Stimulated activated CD8-positive, alpha-beta memory T cell treated with anti-CD3 and anti-CD28 coated beads, Interleukin-4, amount 100 ng/mL, for 1 hour (primary cell): ENCODE measurements at regions not wholly inside any gene's neighbourhood (a gene's known extent, or its start where the extent isn't known, plus 50 kb on each side); places are given as distances from the start of the nearest gene placed in this dataset.

Experiments used
- DNase-seq, 2 donors: peaks; one replicate each; pipeline ENCODE4 v3.0.0-alpha.2; 2020; ENCODE audit warnings: low read depth in 2 of 2, low spot score in 1 of 2

GRCh38 chr1:55854911-55855310 is 639.7 kb upstream of the USP24 start:
- no peak for DNase-seq

- DNase-seq: no peak
These were observed 633.7 kb upstream of the USP24 start for GRCh38 chr1:55848906-55849305.

GRCh38 chr1:55846051-55846450 is 630.9 kb upstream of the USP24 start:
- no peak for DNase-seq

- DNase-seq: no peak
These were observed 629.2 kb upstream of the USP24 start for GRCh38 chr1:55844322-55844721.

GRCh38 chr1:55839626-55840025 is 624.5 kb upstream of the USP24 start:
- no peak for DNase-seq

- DNase-seq: no peak
These were observed 624.1 kb upstream of the USP24 start for GRCh38 chr1:55839221-55839620.

GRCh38 chr1:55836086-55836485 is 620.9 kb upstream of the USP24 start:
- no peak for DNase-seq

GRCh38 chr1:55833529-55834091 is 618.4 kb upstream of the USP24 start:
- DNase-seq: no peak

GRCh38 chr1:55831759-55832158 is 616.6 kb upstream of the USP24 start:
- no peak for DNase-seq

- no peak for DNase-seq
These were observed 612.9 kb upstream of the USP24 start for GRCh38 chr1:55828044-55828443.

GRCh38 chr1:55827350-55827749 is 612.2 kb upstream of the USP24 start:
- no peak for DNase-seq

GRCh38 chr1:55826381-55827080 is 611.4 kb upstream of the USP24 start:
- no peak for DNase-seq

- DNase-seq: no peak
These were observed 610.3 kb upstream of the USP24 start for GRCh38 chr1:55825461-55825860.

- no peak for DNase-seq
These were observed 609.1 kb upstream of the USP24 start for GRCh38 chr1:55824251-55824640.

- DNase-seq: no peak
These were observed 608.5 kb upstream of the USP24 start for GRCh38 chr1:55823541-55824250.

- no peak for DNase-seq
These were observed 607.7 kb upstream of the USP24 start for GRCh38 chr1:55822891-55823290.

- no peak for DNase-seq
These were observed 606.1 kb upstream of the USP24 start for GRCh38 chr1:55821234-55821633.

- no peak for DNase-seq
These were observed 605.3 kb upstream of the USP24 start for GRCh38 chr1:55820501-55820900.

- no peak for DNase-seq
These were observed 603.8 kb upstream of the USP24 start for GRCh38 chr1:55819011-55819410.

- no peak for DNase-seq
These were observed 601.6 kb upstream of the USP24 start for GRCh38 chr1:55816456-55817426.

GRCh38 chr1:55815745-55816455 is 600.7 kb upstream of the USP24 start:
- DNase-seq: no peak
